Endothelial cell (in vitro differentiated cells): ENCODE measurements at regions not wholly inside any gene's neighbourhood (a gene's known extent, or its start where the extent isn't known, plus 50 kb on each side); places are given as distances from the start of the nearest gene placed in this dataset.
"Not testable (repeated sequence)": the region's sequence is repeated elsewhere in the genome, so short reads cannot be mapped to it uniquely, and the experiment has no call there.

Source experiments
- DNase-seq: peaks from one replicate; pipeline ENCODE4 v3.0.0; 2021; ENCODE audit warnings: low spot score
- H3K27ac Mint-ChIP-seq: one replicate; pipeline ENCODE4 v1.8.0; 2021; ENCODE audit warnings: mixed read lengths, inconsistent platforms; ENCODE audit not compliant: unreplicated experiment
- H3K27me3 Mint-ChIP-seq: one replicate; pipeline ENCODE4 v1.8.0; 2021; ENCODE audit warnings: mild to moderate bottlenecking, moderate library complexity, mixed read lengths, inconsistent platforms; ENCODE audit not compliant: unreplicated experiment
- H3K36me3 Mint-ChIP-seq: one replicate; pipeline ENCODE4 v1.8.0; 2021; ENCODE audit warnings: mild to moderate bottlenecking, low read depth, mixed read lengths, inconsistent platforms; ENCODE audit not compliant: unreplicated experiment
- H3K4me1 Mint-ChIP-seq: one replicate; pipeline ENCODE4 v1.8.0; 2021; ENCODE audit warnings: mild to moderate bottlenecking, mixed read lengths, inconsistent platforms; ENCODE audit not compliant: unreplicated experiment
- H3K4me3 Mint-ChIP-seq: one replicate; pipeline ENCODE4 v1.8.0; 2021; ENCODE audit warnings: mild to moderate bottlenecking, mixed read lengths, inconsistent platforms; ENCODE audit not compliant: unreplicated experiment
- H3K9me3 Mint-ChIP-seq: one replicate; pipeline ENCODE4 v1.8.0; 2021; ENCODE audit warnings: mixed read lengths, inconsistent platforms; ENCODE audit not compliant: unreplicated experiment
- CTCF ChIP-seq: fragments of 200-600 bp; sonication (generic); IDR thresholded peaks from one replicate; pipeline ENCODE4 v1.5.0; 2021; ENCODE audit warnings: antibody characterized with exemption; ENCODE audit not compliant: unreplicated experiment

- no peaks in the 10 kb centered on the region for H3K9me3 Mint-ChIP-seq
- H3K27me3 Mint-ChIP-seq: no peaks in the 10 kb centered on the region
- no peak for TF ChIP-seq CTCF
- no peak for DNase-seq
- no peak overlapping the region for H3K27ac Mint-ChIP-seq
- H3K4me1 Mint-ChIP-seq: no peaks in the 10 kb centered on the region
- no peak overlapping the region for H3K4me3 Mint-ChIP-seq
- no peaks in the 10 kb centered on the region for H3K36me3 Mint-ChIP-seq
These were observed 86.3 kb downstream of the BAMBI start for GRCh38 chr10:28763471-28764170.

GRCh38 chr10:28765641-28766040, 88.3 kb downstream of the BAMBI start:
- no peaks in the 10 kb centered on the region for H3K36me3 Mint-ChIP-seq
- peaks cover under 1% of the 10 kb centered on the region for H3K27me3 Mint-ChIP-seq
- no peaks in the 10 kb centered on the region for H3K9me3 Mint-ChIP-seq
- TF ChIP-seq CTCF: no peak
- DNase-seq: no peak
- no peaks in the 10 kb centered on the region for H3K4me1 Mint-ChIP-seq
- no peak overlapping the region for H3K27ac Mint-ChIP-seq
- no peak overlapping the region for H3K4me3 Mint-ChIP-seq

- no peaks in the 10 kb centered on the region for H3K9me3 Mint-ChIP-seq
- peaks cover 3% of the 10 kb centered on the region for H3K27me3 Mint-ChIP-seq
- H3K4me3 Mint-ChIP-seq: no peak overlapping the region
- no peak for DNase-seq
- H3K27ac Mint-ChIP-seq: no peak overlapping the region
- TF ChIP-seq CTCF: no peak
- H3K4me1 Mint-ChIP-seq: no peaks in the 10 kb centered on the region
- no peaks in the 10 kb centered on the region for H3K36me3 Mint-ChIP-seq
These were observed 90.9 kb downstream of the BAMBI start for GRCh38 chr10:28768227-28768626.

GRCh38 chr10:28769091-28769604, 91.8 kb downstream of the BAMBI start:
- H3K4me3 Mint-ChIP-seq: no peak overlapping the region
- no peaks in the 10 kb centered on the region for H3K36me3 Mint-ChIP-seq
- no peak for DNase-seq
- H3K4me1 Mint-ChIP-seq: no peaks in the 10 kb centered on the region
- no peak overlapping the region for H3K27ac Mint-ChIP-seq
- peaks cover 3% of the 10 kb centered on the region for H3K27me3 Mint-ChIP-seq
- H3K9me3 Mint-ChIP-seq: no peaks in the 10 kb centered on the region
- TF ChIP-seq CTCF: no peak

- H3K27me3 Mint-ChIP-seq, H3K4me1 Mint-ChIP-seq, H3K27ac Mint-ChIP-seq, DNase-seq, H3K4me3 Mint-ChIP-seq, H3K9me3 Mint-ChIP-seq, H3K36me3 Mint-ChIP-seq: not testable (repeated sequence)
These were observed 94.3 kb downstream of the BAMBI start for GRCh38 chr10:28771580-28772090.
